HepG2 (cell line): ENCODE measurements at regions not wholly inside any gene's neighbourhood (a gene's known extent, or its start where the extent isn't known, plus 50 kb on each side); places are given as distances from the start of the nearest gene placed in this dataset.
"Not testable (repeated sequence)": the region's sequence is repeated elsewhere in the genome, so short reads cannot be mapped to it uniquely, and the experiment has no call there.

ENCODE experiments used
- ATAC-seq: fragments of 200-7000 bp; cut with Tn5 transposase; 3 replicates; pipeline ENCODE4 v1.9.1; 2020; ENCODE audit warnings: mild to moderate bottlenecking, moderate library complexity
- BruUV-seq: library from RNA; stranded (reverse); fragments of 400-500 nt; replicated peaks from 2 replicates; lab custom pipeline; 2021; lab: Mats Ljungman, UMichigan
- CTCF ChIA-PET: fragments of 300-600 bp; formaldehyde crosslinking; extraction: SDS; loops from one replicate; lab custom pipeline; 2021; ENCODE audit warnings: low total read pairs, inconsistent platforms, low intra/inter-chr PET ratio; lab: Yijun Ruan, JAX
- POLR2A ChIA-PET: fragments of 350-600 bp; sonication (Branson Sonifier 250); formaldehyde crosslinking; loops from one replicate; lab custom pipeline; 2020; ENCODE audit warnings: antibody characterized with exemption, inconsistent platforms; lab: Yijun Ruan, JAX
- DNase-seq: peaks from one replicate; pipeline ENCODE4 v3.0.0-alpha.2; 2015; ENCODE audit warnings: low spot score
- FAIRE-seq: peaks from 3 replicates; lab custom pipeline; 2011; peaks lifted over from hg19 to GRCh38; lab: Jason Lieb, UNC
- H2AFZ ChIP-seq: one replicate; pipeline ENCODE4 v1.6.1; 2011; ENCODE audit warnings: low read length, inconsistent platforms
- H3K27ac ChIP-seq: fragments of 300-600 bp; 3 replicates; pipeline ENCODE4 v1.8.0; 2011; ENCODE audit warnings: mixed run types, mild to moderate bottlenecking, mixed read lengths, low read length, inconsistent platforms; ENCODE audit not compliant: insufficient read depth; ENCODE audit errors: extremely low read length
- H3K27me3 ChIP-seq, 2 experiments: fragments of 200-600 bp in 1 of 2; 2 replicates in 1 of 2; 3 replicates in 1 of 2; pipeline versions ENCODE4 v1.6.0 to v1.8.0; 2011; ENCODE audit warnings: low read length in 2 of 2, mild to moderate bottlenecking in 2 of 2, moderate library complexity in 2 of 2, inconsistent platforms in 1 of 2; ENCODE audit not compliant: insufficient read depth in 2 of 2, control insufficient read depth in 1 of 2
- H3K36me3 ChIP-seq, 2 experiments: fragments of 200-600 bp in 1 of 2; replicated peaks in 1 of 2; 2 replicates in 1 of 2; 3 replicates in 1 of 2; pipeline versions ENCODE4 v1.5.1 to v1.8.0; 2011; ENCODE audit warnings: low read length in 2 of 2, inconsistent platforms in 1 of 2; ENCODE audit not compliant: insufficient read depth in 2 of 2, control insufficient read depth in 1 of 2
- H3K4me1 ChIP-seq: 2 replicates; pipeline ENCODE4 v1.5.1; 2012; ENCODE audit warnings: low read length, inconsistent platforms; ENCODE audit not compliant: insufficient read depth
- H3K4me2 ChIP-seq: 2 replicates; pipeline ENCODE4 v1.6.0; 2011; ENCODE audit warnings: low read depth, low read length, inconsistent platforms
- H3K4me3 ChIP-seq, 3 experiments: fragments of 200-600 bp in 1 of 3; sonication (generic), shearing (Covaris generic) in 1 of 3; replicated peaks in 1 of 3; 2 replicates each; pipeline ENCODE4 v1.5.1; 2011 to 2016; ENCODE audit warnings: low read length in 3 of 3, inconsistent platforms in 2 of 3, low read depth in 2 of 3, mild to moderate bottlenecking in 2 of 3, control low read depth in 1 of 3, mixed read lengths in 1 of 3; ENCODE audit not compliant: insufficient read depth in 1 of 3
- H3K79me2 ChIP-seq: one replicate; pipeline ENCODE4 v1.6.1; 2011; ENCODE audit warnings: low read length, inconsistent platforms; ENCODE audit not compliant: insufficient read depth
- H3K9ac ChIP-seq: 2 replicates; pipeline ENCODE4 v1.6.0; 2011; ENCODE audit warnings: mild to moderate bottlenecking, low read depth, low read length, inconsistent platforms; ENCODE audit not compliant: insufficient read depth
- H3K9me3 ChIP-seq: 2 replicates; pipeline ENCODE4 v1.5.1; 2012; ENCODE audit warnings: mild to moderate bottlenecking, low read length
- H4K20me1 ChIP-seq: 2 replicates; pipeline ENCODE4 v1.6.0; 2011; ENCODE audit warnings: inconsistent platforms, mild to moderate bottlenecking, low read length, moderate library complexity; ENCODE audit not compliant: insufficient read depth
- SOX13 ChIP-seq, 3 experiments: fragments of 450-650 bp in 1 of 3; sonication (generic) in 1 of 3; formaldehyde crosslinking in 1 of 3; IDR thresholded peaks in 2 of 3; conservative IDR thresholded peaks in 1 of 3; 2 replicates each; pipeline versions ENCODE4 v1.5.0 to v1.6.1; 2016 to 2020; ENCODE audit warnings: antibody characterized with exemption in 1 of 3, mild to moderate bottlenecking in 1 of 3, missing compliant biosample characterization in 1 of 3, missing genetic modification reagents in 1 of 3, moderate library complexity in 1 of 3
- ZNF281 ChIP-seq: sonication (generic); formaldehyde crosslinking; IDR thresholded peaks from 2 replicates; pipeline ENCODE4 v1.4.0; 2020; ENCODE audit warnings: missing genetic modification reagents, borderline replicate concordance
- ZNF792 ChIP-seq: IDR thresholded peaks from 2 replicates; pipeline ENCODE4 v1.6.1; 2016
- WGBS: methylation state at CpG from one replicate; pipeline ENCODE4 v1.1.6; 2017; ENCODE audit warnings: low lambda C conversion rate; 5-methylcytosine and 5-hydroxymethylcytosine counted together
- in situ Hi-C: cut with HindIII; loops from 2 replicates; pipeline ENCODE4 v1.10.0; 2017; ENCODE audit warnings: low pct_unique_long_range_greater_than_20kb; ENCODE audit not compliant: extremely low pct_ligation_motif_present
- intact Hi-C: fragments of 100-400 bp; cut with micrococcal nuclease; formaldehyde crosslinking; loops from one replicate; pipeline ENCODE4 v1.10.0; 2022; ENCODE audit not compliant: unreplicated experiment
- TF ChIP-seq, protein P1 (sequence below): sonication (generic); formaldehyde crosslinking; IDR thresholded peaks from 2 replicates; pipeline ENCODE4 v1.5.0; 2020; ENCODE audit warnings: mild to moderate bottlenecking, missing genetic modification reagents

- H3K4me2 ChIP-seq, POLR2A ChIA-PET, CTCF ChIA-PET, H3K27me3 ChIP-seq, BruUV-seq, H3K27ac ChIP-seq, in situ Hi-C loops, H2AFZ ChIP-seq, H3K79me2 ChIP-seq, FAIRE-seq, H3K9me3 ChIP-seq, intact Hi-C loops, H3K36me3 ChIP-seq, ATAC-seq, H4K20me1 ChIP-seq, H3K9ac ChIP-seq, H3K4me3 ChIP-seq, DNase-seq: not testable (repeated sequence)
- peaks cover 12% of the 10 kb centered on the region for H3K4me1 ChIP-seq
- WGBS, result 73% methylated on average over 6 of the region's 11 CpGs
Observed at GRCh38 chrX:31014474-31014873, 57.4 kb downstream of the FTHL17 start.

DNA sequence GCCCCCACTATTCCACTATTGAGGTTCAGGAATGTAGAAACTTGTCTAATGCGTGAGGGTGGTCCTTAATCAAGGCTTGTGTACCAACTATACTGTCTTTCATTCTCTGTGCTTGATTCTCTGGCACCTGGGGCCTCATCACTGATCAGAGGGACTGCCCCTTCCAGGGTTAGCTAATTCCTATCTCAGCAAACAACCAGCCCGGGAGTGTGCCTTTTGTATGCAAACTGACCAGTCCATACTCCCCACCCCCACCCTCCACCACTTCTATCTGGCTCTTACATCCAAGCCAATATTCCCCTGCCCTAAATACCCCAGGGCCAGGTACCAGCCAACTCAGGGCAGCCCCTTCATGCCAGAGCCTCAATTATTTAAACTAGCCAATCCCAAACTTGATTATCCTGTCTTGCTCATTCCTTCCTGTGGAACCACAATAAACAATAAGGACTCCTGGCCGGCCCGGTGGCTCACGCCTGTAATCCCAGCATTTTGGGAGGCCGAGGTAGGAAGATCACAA, 59.3 kb downstream of the FTHL17 start:
- peak; percentile 18; the same call in 1 of the 2 replicates for TF ChIP-seq ZNF281 (CRISPR knock-in tag)
- TF ChIP-seq SOX13 (IDR thresholded peaks at IDR 0.05), result no peak
- TF ChIP-seq SOX13 (CRISPR knock-in tag; conservative IDR thresholded peaks at IDR 0.05 in 1 of 2, IDR thresholded peaks at IDR 0.05 in 1 of 2), result 0 out of 4 replicates have a peak, but pooled peaks of 1 of the 2 experiments have one; percentile 25
- TF ChIP-seq, protein P1, sequence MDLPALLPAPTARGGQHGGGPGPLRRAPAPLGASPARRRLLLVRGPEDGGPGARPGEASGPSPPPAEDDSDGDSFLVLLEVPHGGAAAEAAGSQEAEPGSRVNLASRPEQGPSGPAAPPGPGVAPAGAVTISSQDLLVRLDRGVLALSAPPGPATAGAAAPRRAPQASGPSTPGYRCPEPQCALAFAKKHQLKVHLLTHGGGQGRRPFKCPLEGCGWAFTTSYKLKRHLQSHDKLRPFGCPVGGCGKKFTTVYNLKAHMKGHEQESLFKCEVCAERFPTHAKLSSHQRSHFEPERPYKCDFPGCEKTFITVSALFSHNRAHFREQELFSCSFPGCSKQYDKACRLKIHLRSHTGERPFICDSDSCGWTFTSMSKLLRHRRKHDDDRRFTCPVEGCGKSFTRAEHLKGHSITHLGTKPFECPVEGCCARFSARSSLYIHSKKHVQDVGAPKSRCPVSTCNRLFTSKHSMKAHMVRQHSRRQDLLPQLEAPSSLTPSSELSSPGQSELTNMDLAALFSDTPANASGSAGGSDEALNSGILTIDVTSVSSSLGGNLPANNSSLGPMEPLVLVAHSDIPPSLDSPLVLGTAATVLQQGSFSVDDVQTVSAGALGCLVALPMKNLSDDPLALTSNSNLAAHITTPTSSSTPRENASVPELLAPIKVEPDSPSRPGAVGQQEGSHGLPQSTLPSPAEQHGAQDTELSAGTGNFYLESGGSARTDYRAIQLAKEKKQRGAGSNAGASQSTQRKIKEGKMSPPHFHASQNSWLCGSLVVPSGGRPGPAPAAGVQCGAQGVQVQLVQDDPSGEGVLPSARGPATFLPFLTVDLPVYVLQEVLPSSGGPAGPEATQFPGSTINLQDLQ (CRISPR knock-in tag), result no peak
- TF ChIP-seq ZNF792 (CRISPR knock-in tag), result peak; percentile 96
- no peak overlapping the region for H3K4me2 ChIP-seq
- H3K9ac ChIP-seq, result no peak overlapping the region
- H2AFZ ChIP-seq, result no peak overlapping the region
- in situ Hi-C loops, result no loop called here
- ChIA-PET CTCF (no interaction called here), POLR2A (no interaction called here)
- no TSS peak for BruUV-seq
- H3K36me3 ChIP-seq, result no peaks in the 10 kb centered on the region
- WGBS, result 30% methylated on average over 6 of the region's 6 CpGs
- no peak for ATAC-seq
- no peak overlapping the region for H3K4me3 ChIP-seq
- peak; percentile 9 for DNase-seq
- no peak overlapping the region for H3K27ac ChIP-seq
- H3K27me3 ChIP-seq, result no peaks in the 10 kb centered on the region
- intact Hi-C loops, result no loop called here
- no peaks in the 10 kb centered on the region for H4K20me1 ChIP-seq
- peak; percentile 56 for FAIRE-seq
- H3K4me1 ChIP-seq, result peaks cover 12% of the 10 kb centered on the region
- H3K9me3 ChIP-seq, result no peaks in the 10 kb centered on the region; the same call in 1 of the 2 replicates
- no peaks in the 10 kb centered on the region for H3K79me2 ChIP-seq
